GM18520 (cell line): ENCODE measurements at regions not wholly inside any gene's neighbourhood (a gene's known extent, or its start where the extent isn't known, plus 50 kb on each side); places are given as distances from the start of the nearest gene placed in this dataset.
"Not testable (repeated sequence)": the region's sequence is repeated elsewhere in the genome, so short reads cannot be mapped to it uniquely, and the experiment has no call there.

Source experiments
- ATAC-seq: cut with Tn5 transposase; IDR thresholded peaks from one replicate; pipeline ENCODE4 v1.9.1; 2021; ENCODE audit not compliant: unreplicated experiment

DNA sequence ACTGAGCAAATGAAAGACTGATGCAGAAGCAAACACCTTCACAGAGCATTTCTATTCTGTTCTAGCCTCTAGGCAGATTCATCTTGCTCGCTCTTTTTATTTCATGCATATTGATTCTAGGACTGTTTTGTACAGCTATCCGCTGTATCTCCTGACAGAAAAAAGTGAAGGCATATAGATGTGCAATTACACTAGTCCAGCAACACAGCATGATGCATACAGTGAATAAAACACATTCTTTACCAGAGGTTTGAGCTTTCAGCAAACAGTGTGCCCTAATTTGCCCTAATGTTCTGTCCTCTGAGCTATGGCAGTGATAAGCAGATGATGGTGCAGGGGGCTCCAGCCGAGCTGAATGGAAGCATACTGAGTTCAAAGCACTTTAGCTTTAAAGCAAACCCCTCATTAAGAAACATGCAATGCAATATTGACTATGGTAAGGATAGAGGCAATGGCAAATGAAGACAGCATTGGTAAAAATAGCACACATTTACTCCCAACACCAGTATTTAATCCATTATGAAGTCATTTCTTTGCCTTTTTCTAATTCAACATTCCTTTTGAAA is 141.2 kb upstream of the RGPD4 start:
- no peak for ATAC-seq

DNA sequence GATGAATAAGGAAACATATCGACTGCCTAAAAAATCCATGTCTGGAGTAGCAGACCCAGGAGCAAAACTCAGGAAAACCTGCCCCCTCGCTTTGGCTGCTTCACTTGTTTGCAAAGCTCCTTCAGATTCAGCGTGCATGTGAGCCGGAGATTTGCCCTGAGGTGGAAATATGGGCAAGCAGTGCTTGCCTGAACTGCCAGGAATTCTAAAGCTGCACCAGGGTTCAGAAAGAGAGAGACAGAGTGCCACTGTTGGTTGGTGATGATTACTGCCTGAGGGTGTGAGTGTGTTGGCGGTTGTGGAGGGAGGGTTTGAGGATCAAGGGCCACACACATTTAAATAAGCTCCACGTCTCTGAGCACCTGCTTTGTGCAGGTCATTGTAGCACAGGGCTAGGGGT is 139.6 kb upstream of the RGPD4 start:
- no peak for ATAC-seq

DNA sequence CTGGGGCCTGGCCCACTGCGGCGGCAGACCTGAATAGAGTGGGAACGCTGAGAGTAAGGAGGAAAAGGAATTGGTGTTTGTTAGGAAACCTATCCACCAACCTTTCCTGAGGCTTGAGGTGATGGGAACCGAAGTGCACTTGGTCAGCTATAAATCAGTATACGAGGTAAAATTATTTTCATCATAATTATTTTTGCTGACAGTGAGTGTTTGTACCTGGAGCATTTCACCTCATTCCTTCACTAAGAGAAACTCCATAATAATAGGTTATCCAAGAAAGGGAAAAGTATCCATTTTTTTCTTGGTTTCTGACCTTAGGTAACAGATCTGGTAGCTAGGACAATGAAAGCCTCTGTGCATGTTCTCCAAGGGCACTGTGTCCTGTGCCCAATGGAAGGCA is 138.6 kb upstream of the RGPD4 start:
- no peak for ATAC-seq

DNA sequence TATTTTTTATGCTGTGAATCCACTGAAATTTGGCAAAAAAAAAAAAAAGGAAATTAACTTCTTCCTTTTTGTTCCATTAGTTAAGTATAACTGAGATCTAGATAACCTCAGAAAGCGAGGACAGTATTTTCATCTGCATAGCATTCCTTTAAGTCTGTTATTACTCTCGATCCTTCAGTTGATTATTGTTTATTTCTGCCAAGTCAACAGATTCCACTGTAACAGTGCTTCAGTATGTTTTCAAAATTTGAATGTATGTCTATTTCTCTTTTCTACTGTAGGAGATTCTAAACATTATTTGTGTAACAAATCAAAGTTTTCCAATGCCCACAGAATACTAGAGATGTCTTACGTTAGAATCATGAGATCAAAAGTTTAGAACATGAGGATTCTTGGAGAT is 133.1 kb upstream of the RGPD4 start:
- ATAC-seq: no peak

DNA sequence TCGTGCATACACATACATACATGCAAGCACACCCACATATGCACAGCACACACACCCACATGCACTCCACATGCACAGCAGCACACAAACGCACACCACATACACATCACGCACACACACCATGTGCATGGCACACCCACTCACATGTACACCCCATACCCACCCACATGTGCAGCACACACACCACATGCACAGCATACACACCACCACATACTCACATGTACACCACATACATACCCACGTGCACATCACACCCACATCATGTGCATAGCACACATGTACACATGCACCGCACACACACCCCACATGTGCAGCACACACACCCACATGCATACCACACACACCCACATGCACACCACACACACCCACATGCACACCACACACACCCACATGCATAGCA is 132.0 kb upstream of the RGPD4 start:
- ATAC-seq: no peak

DNA sequence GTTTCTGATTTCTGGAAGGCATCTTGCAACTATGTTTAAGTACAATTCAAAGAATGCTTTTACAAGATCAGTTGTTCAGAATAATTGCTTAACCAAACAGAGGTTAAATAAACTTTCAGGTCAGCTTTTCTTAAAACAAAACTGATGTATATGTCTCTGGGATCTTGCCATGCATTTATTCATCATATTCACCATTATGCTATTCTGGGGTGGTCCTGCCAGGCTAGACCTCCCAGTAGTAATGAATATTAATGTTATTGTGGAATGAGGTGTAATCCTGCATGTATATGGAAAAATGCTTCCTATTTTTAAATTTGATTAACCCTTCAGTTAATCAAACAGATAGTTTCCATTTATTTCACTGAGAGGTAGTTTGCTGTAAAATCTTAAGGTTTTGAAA is 129.3 kb upstream of the RGPD4 start:
- ATAC-seq: no peak

DNA sequence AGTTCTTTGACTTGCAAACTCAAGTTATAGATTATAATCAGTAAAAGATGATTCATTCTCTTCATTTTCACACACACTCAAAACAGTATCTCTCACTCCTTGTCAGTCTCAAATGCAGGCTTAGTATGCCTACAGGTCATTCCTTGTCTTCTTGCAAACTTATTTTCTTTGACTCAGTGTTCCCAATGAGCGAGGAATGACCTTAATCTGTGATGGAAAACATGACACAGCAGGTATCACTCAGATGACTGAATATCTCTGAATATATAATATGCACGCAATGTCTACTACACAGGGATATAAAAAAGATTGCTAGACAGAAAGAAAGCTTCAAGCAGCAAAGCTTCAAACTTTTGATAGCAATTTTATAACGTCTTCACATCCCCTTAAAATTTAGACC is 127.8 kb upstream of the RGPD4 start:
- no peak for ATAC-seq

DNA sequence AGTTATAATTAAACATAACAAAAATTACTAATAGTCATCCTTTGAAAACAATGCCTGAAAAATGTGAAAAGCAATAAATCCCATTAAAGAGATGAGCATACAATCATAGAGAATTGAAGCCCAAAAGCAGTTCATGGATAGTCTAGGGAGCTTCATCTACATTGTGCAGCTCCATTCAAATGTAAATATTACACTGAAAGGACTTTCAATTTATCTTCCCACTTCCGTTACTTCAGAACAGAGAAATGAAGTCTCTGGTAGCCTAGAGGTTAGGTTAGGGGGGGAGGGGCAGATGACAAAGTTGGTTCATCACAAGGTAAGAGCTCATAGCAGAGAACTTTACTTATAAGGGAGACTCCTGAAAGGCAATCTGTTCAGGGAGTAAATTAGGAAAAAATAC is 126.6 kb upstream of the RGPD4 start:
- no peak for ATAC-seq

DNA sequence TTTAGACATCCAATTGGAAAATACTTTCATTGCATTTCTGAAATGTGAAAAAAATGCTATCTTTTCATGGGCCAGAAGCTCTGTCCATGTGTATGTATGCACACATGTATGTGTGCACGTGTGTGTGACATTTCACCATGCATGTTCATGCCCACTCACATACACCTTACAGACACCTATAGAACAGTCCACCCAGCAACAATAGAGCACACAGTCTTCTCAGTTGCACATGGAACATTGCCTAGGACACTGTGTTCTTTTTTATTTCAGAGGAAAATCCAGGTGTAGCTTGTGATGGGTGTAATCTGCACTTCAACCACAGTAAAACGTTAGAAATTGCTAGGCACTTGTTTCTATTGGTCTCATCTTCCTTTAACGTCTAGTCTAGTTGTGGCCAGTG is 114.8 kb upstream of the RGPD4 start:
- ATAC-seq: no peak

DNA sequence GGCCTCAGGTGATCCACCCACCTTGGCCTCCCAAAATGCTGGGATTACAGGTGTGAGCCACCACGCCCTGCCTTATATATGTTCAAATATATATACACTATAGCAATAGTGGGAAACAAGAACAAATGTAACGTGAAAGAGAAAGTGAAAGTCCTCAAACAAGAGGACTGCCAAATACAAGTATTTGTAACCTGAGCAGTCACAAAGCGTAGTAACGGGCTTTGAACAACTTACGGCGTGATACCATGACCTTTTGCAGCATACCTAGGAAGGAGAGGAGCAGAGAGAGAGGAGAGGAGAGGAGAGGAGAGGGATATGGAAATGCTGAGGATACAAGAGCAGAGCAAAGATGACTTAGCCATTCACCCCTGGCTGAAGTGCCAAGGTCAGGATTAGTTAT is 113.8 kb upstream of the RGPD4 start:
- ATAC-seq: no peak

DNA sequence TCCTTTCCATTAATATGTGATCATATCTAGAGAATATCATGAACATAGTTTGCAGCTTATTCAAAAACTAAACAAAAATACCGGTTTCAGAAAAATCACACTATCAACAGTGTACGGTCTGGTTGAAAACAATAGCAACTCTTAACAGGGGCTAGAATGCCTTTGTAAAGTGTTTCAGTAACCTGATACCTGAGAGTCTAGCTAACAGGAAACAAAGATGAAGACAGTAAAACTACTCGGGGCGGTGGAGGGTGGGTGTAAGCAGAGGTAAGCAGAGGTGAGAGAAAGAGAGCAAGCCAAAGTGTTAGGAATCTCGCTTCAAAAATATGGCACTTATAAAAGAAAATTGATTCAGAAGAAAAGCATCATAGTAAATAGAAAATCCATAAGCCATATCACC is 109.0 kb upstream of the RGPD4 start:
- ATAC-seq: no peak

DNA sequence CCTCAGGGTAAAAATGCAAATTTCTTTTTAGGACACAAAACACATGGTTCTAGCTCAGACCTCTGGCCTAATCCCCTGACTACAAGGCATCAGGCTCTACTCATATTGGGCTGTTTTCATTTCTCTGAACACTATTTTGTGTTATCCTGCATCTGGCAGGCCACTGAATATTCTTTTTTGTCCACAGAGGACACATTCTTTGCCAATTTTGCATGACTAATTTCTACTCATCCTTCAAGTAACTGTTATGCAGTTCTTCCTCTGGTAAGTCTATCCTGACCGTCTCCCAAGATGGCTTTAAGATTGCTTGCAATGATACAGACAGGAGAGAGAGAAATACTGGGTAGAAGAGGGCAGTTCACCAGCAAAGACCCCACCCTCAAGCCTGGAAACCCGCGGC is 107.6 kb upstream of the RGPD4 start:
- no peak for ATAC-seq

DNA sequence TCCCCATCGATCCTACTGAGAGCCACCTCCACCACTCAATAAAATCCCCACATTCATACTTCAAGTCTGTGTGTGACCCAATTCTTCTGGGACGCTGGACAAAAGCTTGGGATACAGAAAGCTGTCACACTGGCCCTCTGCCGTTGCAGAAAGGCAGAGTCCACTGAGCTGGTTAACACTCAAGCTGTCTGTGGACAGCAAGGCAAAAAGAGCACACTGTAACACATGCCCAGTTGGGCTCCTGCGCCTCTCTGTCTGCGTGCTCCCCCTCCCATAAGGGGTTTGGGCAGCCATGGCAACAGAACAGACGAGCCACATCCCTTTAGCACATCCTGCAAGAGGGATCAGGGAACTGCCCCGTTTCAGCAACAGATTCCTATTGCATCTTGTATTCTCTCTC is 106.9 kb upstream of the RGPD4 start:
- ATAC-seq: no peak

DNA sequence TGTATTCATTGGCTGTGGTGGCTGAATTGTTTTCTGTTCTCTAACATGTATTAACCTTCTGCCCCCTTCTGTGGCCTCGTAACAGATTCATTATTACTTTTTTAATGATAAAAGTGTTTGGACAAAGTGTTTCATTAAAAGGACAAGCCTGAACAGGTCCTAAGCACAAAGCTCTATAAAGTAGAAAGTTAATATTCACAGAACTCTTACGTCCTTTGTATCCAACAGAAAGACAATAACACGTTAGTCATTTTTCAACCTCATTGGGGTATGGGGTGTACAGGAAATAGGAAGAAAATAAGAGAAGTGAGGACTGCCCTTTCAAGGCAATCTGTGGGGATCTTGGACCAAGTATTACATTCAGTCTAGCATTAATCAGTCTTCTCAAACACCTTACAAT is 105.5 kb upstream of the RGPD4 start:
- no peak for ATAC-seq

DNA sequence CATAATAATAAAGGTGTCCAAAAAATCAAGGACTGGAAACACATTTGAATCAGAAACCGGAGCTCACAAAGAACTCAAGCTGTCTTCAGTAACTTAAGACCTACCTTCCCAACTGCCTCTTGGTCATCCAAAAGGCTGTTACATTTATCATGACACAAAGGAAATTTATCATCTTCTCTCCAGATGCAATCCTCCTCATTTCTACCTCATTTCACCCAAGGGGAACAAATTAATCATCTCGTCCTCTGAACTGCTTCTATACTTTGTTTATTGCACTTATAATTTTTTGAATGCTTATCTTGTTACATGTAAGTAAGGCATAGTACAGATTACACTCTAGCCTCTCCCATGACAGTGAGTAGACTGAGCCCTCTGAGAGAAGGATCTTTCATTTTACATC is 105.1 kb upstream of the RGPD4 start:
- ATAC-seq: no peak

DNA sequence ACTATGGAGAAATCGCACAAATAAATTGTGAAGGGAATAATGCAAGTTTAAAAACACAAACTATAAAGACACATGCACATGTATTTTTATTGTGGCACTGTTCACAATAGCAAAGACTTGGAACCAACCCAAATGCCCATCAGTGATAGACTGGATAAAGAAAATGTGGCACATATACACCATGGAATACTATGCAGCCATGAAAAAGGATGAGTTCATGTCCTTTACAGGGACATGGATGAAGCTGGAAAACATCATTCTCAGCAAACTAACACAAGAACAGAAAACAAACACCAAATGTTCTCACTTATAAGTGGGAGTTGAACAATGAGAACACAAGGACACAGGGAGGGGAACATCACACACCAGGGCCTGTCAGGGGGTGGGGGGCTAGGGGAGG is 100.9 kb upstream of the RGPD4 start:
- not testable (repeated sequence) for ATAC-seq

DNA sequence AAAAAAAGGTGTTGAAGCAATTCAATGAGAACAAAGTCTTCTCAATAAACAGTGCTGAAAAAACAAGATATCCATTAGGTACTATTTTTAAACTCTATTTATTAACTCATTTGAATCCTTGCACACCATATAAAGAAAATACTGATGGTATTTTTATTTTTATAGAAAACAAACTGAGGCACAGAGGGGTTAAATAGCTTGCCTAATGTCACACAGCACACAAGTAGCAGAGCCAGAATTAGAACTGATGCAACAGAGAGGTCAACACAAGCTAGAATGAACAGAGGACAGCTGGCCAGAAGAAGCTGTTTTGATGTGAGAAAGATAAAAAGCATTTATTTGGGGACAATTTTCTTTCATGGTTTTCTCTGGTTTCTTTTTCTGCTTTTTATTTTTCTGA is 99.4 kb upstream of the RGPD4 start:
- ATAC-seq: no peak

DNA sequence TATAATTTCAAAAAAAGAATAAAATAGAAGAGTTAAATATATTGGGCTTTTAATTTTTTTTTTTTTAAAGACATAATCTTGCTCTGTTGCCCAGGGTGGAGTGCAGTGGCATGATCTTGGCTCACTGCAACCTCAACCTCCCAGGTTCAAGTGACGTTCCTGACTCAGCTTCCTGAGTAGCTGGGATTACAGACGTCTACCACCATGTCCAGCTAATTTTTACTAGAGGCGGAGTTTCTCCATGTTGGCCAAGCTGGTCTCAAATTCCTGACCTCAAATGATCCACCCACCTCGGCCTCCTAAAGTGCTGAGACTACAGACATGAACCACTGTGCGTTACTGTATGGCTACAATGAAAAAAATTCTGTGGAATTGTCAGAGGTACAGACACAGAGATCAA is 98.1 kb upstream of the RGPD4 start:
- no peak for ATAC-seq

DNA sequence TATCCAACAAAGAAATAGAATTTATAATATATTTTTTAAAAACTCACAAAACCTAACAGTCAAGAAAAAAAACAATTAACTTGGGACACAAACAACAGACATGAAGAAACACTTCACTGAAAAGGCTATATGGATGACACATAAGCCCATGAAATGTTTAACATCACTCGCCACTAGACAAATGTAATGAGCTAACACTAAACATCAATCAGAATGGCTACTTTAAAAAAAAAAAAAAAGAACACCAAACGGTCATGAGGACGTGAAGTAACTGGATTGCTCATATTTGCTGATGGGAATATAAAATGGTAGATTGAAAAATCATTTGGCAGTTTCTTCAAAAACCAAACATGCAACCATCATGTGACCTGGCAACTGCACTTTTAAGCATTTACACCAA is 97.3 kb upstream of the RGPD4 start:
- ATAC-seq: no peak

DNA sequence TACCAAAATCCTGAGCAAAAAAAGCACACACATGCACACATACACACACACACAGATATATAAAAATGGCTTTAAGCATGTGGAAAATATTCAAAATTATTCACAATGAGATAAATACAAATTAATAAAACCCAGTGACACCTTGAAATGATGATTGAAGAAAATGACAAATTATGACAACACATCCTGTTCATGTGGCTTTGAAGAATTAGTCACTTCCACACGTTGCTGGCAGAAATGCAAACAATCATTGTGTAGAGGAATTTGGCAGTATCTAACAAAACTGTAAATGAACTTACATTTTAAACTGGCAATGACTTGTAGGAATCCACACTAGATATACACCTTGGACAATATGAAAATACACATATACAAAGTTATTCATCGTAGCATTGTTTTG is 95.8 kb upstream of the RGPD4 start:
- no peak for ATAC-seq

DNA sequence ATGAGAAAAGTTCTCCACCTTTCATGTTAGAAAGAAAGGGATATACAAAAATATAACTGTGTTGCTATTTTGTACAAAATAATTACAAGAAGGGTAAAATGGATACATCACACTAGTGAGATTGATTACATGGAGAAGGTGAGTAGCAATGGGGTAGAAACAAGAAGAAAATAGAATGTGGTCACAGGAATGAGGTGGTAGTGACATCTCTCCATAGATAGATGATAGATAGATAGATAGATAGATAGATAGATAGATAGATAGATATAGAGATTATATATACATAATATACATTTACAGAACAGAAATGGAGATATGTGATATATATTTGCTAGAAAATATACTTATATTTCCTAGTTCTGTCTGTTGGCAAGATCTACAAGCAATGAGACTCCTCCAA is 95.3 kb upstream of the RGPD4 start:
- no peak for ATAC-seq

DNA sequence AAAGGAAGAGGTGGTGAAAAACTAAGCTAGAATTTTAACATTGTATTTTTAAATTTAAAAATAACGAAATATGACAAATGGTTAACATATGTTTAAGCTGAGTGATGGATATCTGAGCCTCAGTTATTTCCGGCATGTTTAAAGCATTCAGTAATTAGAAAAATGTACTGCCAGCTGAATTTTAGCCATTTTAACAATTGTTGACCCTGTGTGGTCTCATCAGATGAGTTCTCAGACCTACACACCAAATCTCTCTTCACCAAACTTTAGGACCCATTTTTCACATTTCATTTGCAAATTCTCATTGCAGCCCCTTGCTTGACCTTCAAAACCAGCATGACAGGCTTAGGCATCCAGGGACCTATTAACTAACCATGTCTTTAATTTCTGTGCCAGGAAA is 91.5 kb upstream of the RGPD4 start:
- no peak for ATAC-seq

DNA sequence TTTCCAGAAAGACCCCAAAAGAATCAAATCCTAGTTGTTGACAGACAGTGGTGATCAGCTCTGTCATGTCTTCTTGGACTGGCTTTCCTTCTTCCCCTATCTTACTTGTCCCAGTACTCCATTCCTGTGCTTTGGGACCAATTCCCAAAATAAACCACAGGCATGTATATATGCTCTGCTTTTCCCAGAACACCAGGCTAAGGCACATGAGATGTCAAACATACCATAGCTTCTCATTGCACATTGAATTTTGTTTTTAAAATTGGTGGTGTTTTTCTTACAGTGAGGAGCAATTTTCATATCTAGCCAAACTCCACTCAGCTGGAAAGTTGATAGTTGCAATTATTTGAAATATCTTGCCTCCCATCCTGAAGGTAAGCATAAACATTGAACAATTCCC is 88.9 kb upstream of the RGPD4 start:
- no peak for ATAC-seq

DNA sequence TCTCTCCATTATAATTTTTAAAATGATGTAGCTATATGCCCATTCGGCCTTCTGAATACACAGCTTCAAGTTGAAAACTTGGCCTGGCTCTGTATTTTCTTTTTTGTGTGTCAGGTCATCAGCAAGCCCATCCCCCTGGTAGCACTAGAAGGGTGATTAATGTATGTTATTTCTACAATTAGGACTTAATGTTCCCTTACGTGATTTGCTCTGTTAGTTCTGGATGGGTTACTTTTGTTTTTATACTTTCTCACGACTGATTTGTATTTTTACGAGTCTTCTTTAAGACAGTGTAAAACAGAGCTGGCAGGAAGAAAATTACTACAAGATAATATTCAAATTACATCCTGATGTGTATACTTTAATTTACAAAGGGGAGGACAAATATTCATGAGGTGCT is 88.4 kb upstream of the RGPD4 start:
- ATAC-seq: no peak
